Ishikawa (cell line): ENCODE measurements at regions not wholly inside any gene's neighbourhood (a gene's known extent, or its start where the extent isn't known, plus 50 kb on each side); places are given as distances from the start of the nearest gene placed in this dataset.

Experiments
- CEBPB ChIP-seq: IDR thresholded peaks from 2 replicates; pipeline ENCODE4 v1.6.1; 2012
- CREB1 ChIP-seq: IDR thresholded peaks from 2 replicates; pipeline ENCODE4 v1.6.1; 2012; ENCODE audit warnings: low read depth
- EGR1 ChIP-seq: IDR thresholded peaks from 2 replicates; pipeline ENCODE4 v1.6.1; 2012
- EP300 ChIP-seq: IDR thresholded peaks from 2 replicates; pipeline ENCODE4 v1.6.1; 2012; ENCODE audit warnings: borderline replicate concordance
- FOXM1 ChIP-seq: IDR thresholded peaks from 2 replicates; pipeline ENCODE4 v1.6.1; 2012; ENCODE audit warnings: low read depth, borderline replicate concordance
- MAX ChIP-seq: IDR thresholded peaks from 2 replicates; pipeline ENCODE4 v1.6.1; 2012
- NFIC ChIP-seq: IDR thresholded peaks from 2 replicates; pipeline ENCODE4 v1.6.1; 2012
- RAD21 ChIP-seq: IDR thresholded peaks from 2 replicates; pipeline ENCODE4 v1.6.1; 2012; ENCODE audit warnings: low read depth
- REST ChIP-seq: IDR thresholded peaks from 2 replicates; pipeline ENCODE4 v1.6.1; 2012; ENCODE audit warnings: low read depth, mild to moderate bottlenecking
- TAF1 ChIP-seq: IDR thresholded peaks from 2 replicates; pipeline ENCODE4 v1.6.1; 2012; ENCODE audit warnings: low read depth, mild to moderate bottlenecking
- TCF12 ChIP-seq: IDR thresholded peaks from 2 replicates; pipeline ENCODE4 v1.6.1; 2012; ENCODE audit warnings: low read depth
- TEAD4 ChIP-seq: IDR thresholded peaks from 2 replicates; pipeline ENCODE4 v1.6.1; 2012
- USF1 ChIP-seq: IDR thresholded peaks from 2 replicates; pipeline ENCODE4 v1.6.1; 2012
- ZBTB7A ChIP-seq: IDR thresholded peaks from 2 replicates; pipeline ENCODE4 v1.6.1; 2012; ENCODE audit warnings: low read depth

GRCh38 chr2:55763721-55764120 is 70.1 kb upstream of the PNPT1 start:
- TF ChIP-seq TEAD4 (no peak), MAX (no peak), TCF12 (no peak), ZBTB7A (no peak), NFIC (no peak), USF1 (no peak), EP300 (no peak), FOXM1 (no peak), REST (no peak)

GRCh38 chr2:55761526-55761925 is 67.9 kb upstream of the PNPT1 start:
- TF ChIP-seq FOXM1 (no peak), REST (no peak), NFIC (no peak), CREB1 (no peak), RAD21 (no peak), EGR1 (no peak), ZBTB7A (no peak), USF1 (no peak), TCF12 (no peak), MAX (no peak), TEAD4 (no peak), CEBPB (no peak)

- no peak for TF ChIP-seq TAF1
- no peak for TF ChIP-seq ZBTB7A
- TF ChIP-seq REST: no peak
- no peak for TF ChIP-seq TEAD4
- no peak for TF ChIP-seq USF1
- no peak for TF ChIP-seq FOXM1
- no peak for TF ChIP-seq EP300
- TF ChIP-seq CEBPB: no peak
Measured at GRCh38 chr2:55761024-55761423, 67.4 kb upstream of the PNPT1 start.

- TF ChIP-seq TAF1 (no peak), ZBTB7A (no peak), NFIC (no peak), REST (no peak), TCF12 (no peak), USF1 (no peak), CREB1 (no peak), EP300 (no peak)
Measured at GRCh38 chr2:55760125-55760524, 66.5 kb upstream of the PNPT1 start.
